Activated T-cell treated with anti-CD3 and anti-CD28 coated beads, Interleukin-2, amount 50 U/mL, for 4 hours (primary cell): ENCODE measurements at regions not wholly inside any gene's neighbourhood (a gene's known extent, or its start where the extent isn't known, plus 50 kb on each side); places are given as distances from the start of the nearest gene placed in this dataset.

Source experiments
- ATAC-seq, 2 donors: fragments of 200-7000 bp; cut with Tn5 transposase; one replicate each; pipeline ENCODE4 v1.10.0; 2021
- DNase-seq: peaks from one replicate; pipeline ENCODE4 v3.0.0-alpha.2; 2020
- H3K27me3 Mint-ChIP-seq: one replicate; pipeline ENCODE4 v1.8.0; 2021; ENCODE audit warnings: low read depth, mixed read lengths
- H3K36me3 Mint-ChIP-seq: one replicate; pipeline ENCODE4 v1.8.0; 2022; ENCODE audit warnings: mixed read lengths; ENCODE audit not compliant: insufficient read depth
- H3K4me1 Mint-ChIP-seq: one replicate; pipeline ENCODE4 v1.8.0; 2021; ENCODE audit warnings: low read depth, mixed read lengths
- H3K4me3 Mint-ChIP-seq: one replicate; pipeline ENCODE4 v1.8.0; 2021; ENCODE audit warnings: mild to moderate bottlenecking, moderate library complexity, mixed read lengths
- H3K9me3 Mint-ChIP-seq: one replicate; pipeline ENCODE4 v1.8.0; 2021; ENCODE audit warnings: mixed read lengths

DNA sequence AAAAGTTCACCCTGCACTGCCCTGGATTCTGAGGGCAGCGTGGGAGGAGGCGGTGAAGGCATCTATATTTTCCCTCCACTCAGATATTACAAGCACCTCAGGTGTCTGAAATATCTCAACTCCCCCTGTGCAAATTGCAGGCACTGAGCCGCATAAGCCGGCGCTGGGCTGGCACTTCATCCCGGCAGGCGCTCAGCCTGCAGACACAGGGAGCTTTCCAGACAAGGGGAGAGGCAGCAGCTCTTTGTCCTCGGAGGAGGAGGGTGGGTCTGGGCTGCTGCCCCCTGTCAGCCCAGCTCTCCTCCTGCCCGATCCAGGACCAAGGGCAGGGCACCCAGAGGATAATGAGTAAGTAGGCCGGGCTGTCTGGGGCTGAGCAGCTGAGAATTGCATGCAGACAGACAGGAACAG, 189.3 kb upstream of the MYT1L start:
- Mint-ChIP-seq H3K4me1 (no peaks in the 10 kb centered on the region), H3K36me3 (no peaks in the 10 kb centered on the region), H3K27me3 (peaks cover 6% of the 10 kb centered on the region), H3K4me3 (no peak overlapping the region), H3K9me3 (no peaks in the 10 kb centered on the region)
- DNase-seq (no peak), ATAC-seq (no peak)

- no peak for DNase-seq
- no peak for ATAC-seq
- Mint-ChIP-seq H3K4me1 (no peaks in the 10 kb centered on the region), H3K36me3 (no peaks in the 10 kb centered on the region), H3K4me3 (no peak overlapping the region), H3K9me3 (no peaks in the 10 kb centered on the region), H3K27me3 (peaks cover 6% of the 10 kb centered on the region)
Observed at GRCh38 chr2:2519381-2519780, 188.3 kb upstream of the MYT1L start.

DNA sequence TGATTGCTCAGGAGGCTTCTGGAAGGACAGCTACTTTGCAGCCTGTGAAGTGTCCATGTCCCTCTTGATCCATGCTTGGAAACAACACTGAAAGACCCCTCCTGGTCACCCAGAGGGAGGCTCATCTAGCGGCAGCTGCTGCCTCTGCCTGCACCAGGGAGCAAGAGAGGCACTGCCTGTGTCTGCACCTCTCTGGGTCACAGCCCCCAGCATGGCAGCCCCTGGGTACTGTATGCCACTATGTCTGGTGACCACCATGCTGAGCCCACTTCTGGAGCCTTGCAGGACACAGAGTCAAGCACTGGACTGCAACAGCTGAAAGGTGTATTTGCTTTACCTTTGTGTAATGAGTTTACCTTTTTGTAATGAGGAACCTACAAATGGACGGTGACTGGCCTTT, 186.3 kb upstream of the MYT1L start:
- H3K27me3 Mint-ChIP-seq = peaks cover 6% of the 10 kb centered on the region
- H3K4me3 Mint-ChIP-seq = no peak overlapping the region
- H3K36me3 Mint-ChIP-seq = no peaks in the 10 kb centered on the region
- DNase-seq = no peak
- H3K4me1 Mint-ChIP-seq = no peaks in the 10 kb centered on the region
- ATAC-seq = no peak
- H3K9me3 Mint-ChIP-seq = no peaks in the 10 kb centered on the region

GRCh38 chr2:2516386-2516785, 185.3 kb upstream of the MYT1L start:
- Mint-ChIP-seq H3K4me1 (no peaks in the 10 kb centered on the region), H3K4me3 (no peak overlapping the region), H3K9me3 (no peaks in the 10 kb centered on the region), H3K36me3 (no peaks in the 10 kb centered on the region), H3K27me3 (peaks cover 3% of the 10 kb centered on the region)
- ATAC-seq = no peak
- DNase-seq = no peak

DNA sequence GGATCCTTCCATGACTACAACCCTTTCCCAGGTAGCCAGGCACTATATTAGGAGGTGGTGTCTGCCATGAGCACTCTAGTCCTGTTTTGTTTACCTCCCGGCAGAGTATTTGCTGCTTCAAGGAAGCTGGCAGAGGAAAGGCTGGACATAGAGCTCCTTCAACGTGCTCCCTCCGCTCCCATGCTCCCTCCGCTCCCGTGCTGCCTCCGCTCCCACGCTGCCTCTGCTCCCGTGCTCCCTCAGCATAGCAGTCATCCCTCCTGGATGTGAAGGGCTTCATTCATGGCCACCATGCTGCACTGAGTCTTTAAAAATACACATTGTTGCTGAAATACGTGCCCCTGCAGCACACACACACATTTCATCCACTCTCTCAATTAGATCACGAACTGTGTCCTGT, 181.9 kb upstream of the MYT1L start:
- DNase-seq (no peak), ATAC-seq (no peak)
- peaks cover 6% of the 10 kb centered on the region for H3K27me3 Mint-ChIP-seq
- H3K36me3 Mint-ChIP-seq = no peaks in the 10 kb centered on the region
- no peak overlapping the region for H3K4me3 Mint-ChIP-seq
- peaks cover 3% of the 10 kb centered on the region for H3K9me3 Mint-ChIP-seq
- H3K4me1 Mint-ChIP-seq = no peaks in the 10 kb centered on the region

GRCh38 chr2:2507417-2507997, 176.4 kb upstream of the MYT1L start:
- ATAC-seq = no peak
- H3K4me3 Mint-ChIP-seq = no peak overlapping the region
- no peaks in the 10 kb centered on the region for H3K36me3 Mint-ChIP-seq
- no peaks in the 10 kb centered on the region for H3K4me1 Mint-ChIP-seq
- DNase-seq = no peak
- peaks cover 3% of the 10 kb centered on the region for H3K9me3 Mint-ChIP-seq
- H3K27me3 Mint-ChIP-seq = peaks cover 4% of the 10 kb centered on the region

- peaks cover 3% of the 10 kb centered on the region for H3K9me3 Mint-ChIP-seq
- DNase-seq = no peak
- H3K4me3 Mint-ChIP-seq = no peak overlapping the region
- no peak for ATAC-seq
- peaks cover 4% of the 10 kb centered on the region for H3K27me3 Mint-ChIP-seq
- no peaks in the 10 kb centered on the region for H3K36me3 Mint-ChIP-seq
- no peaks in the 10 kb centered on the region for H3K4me1 Mint-ChIP-seq
Observed at GRCh38 chr2:2506536-2506935, 175.5 kb upstream of the MYT1L start.

GRCh38 chr2:2505604-2506003, 174.5 kb upstream of the MYT1L start:
- ATAC-seq (no peak), DNase-seq (no peak)
- Mint-ChIP-seq H3K9me3 (peaks cover 3% of the 10 kb centered on the region), H3K36me3 (no peaks in the 10 kb centered on the region), H3K4me3 (no peak overlapping the region), H3K4me1 (no peaks in the 10 kb centered on the region), H3K27me3 (peaks cover 4% of the 10 kb centered on the region)

- Mint-ChIP-seq H3K27me3 (no peaks in the 10 kb centered on the region), H3K9me3 (peaks cover under 1% of the 10 kb centered on the region), H3K4me3 (no peak overlapping the region), H3K4me1 (no peaks in the 10 kb centered on the region), H3K36me3 (no peaks in the 10 kb centered on the region)
- no peak for ATAC-seq
- DNase-seq = no peak
Observed at GRCh38 chr2:2503864-2504418, 172.9 kb upstream of the MYT1L start.

DNA sequence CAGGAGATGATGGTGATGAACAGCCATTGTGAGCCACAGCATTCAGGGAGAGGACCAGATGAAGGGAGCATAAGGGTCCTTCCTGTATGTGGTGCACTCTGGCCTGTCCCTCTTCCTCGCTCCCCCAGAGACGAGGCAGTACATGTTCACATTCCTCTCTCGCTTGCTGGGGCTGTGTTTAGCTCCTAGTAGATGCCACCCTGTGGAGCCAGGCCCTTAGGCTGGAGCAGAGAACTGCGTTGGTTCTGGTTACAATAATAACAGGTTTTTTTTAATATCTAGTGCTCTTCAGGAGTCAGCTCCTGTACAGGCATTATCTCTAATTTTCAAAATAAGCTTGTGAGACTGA, 171.1 kb upstream of the MYT1L start:
- H3K9me3 Mint-ChIP-seq = peaks cover 4% of the 10 kb centered on the region
- no peaks in the 10 kb centered on the region for H3K27me3 Mint-ChIP-seq
- ATAC-seq (no peak), DNase-seq (no peak)
- H3K4me3 Mint-ChIP-seq = no peak overlapping the region
- no peaks in the 10 kb centered on the region for H3K4me1 Mint-ChIP-seq
- H3K36me3 Mint-ChIP-seq = no peaks in the 10 kb centered on the region

GRCh38 chr2:2501454-2502200, 170.6 kb upstream of the MYT1L start:
- no peaks in the 10 kb centered on the region for H3K4me1 Mint-ChIP-seq
- no peaks in the 10 kb centered on the region for H3K27me3 Mint-ChIP-seq
- H3K36me3 Mint-ChIP-seq = no peaks in the 10 kb centered on the region
- no peak overlapping the region for H3K4me3 Mint-ChIP-seq
- ATAC-seq = no peak
- no peak for DNase-seq
- peaks cover 4% of the 10 kb centered on the region for H3K9me3 Mint-ChIP-seq

DNA sequence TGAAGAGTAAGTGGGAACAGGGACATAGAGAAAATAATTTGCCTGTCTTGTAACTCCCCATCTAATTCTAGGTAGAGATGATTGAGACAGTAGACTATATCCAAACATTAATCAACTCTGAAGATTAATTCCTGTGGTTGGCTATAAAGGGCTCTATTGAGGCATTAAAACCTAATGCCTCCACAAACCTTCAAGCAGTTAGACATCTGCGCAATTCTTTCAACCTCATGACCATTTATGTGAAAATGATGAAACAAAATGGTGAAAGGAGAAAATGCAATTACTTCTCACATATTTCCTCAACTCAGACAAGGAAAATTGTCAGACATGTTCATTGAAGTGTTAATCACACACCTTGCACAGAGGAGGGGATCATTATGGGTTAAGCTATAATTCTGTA, 164.5 kb upstream of the MYT1L start:
- no peaks in the 10 kb centered on the region for H3K27me3 Mint-ChIP-seq
- DNase-seq (no peak), ATAC-seq (no peak)
- no peak overlapping the region for H3K4me3 Mint-ChIP-seq
- H3K36me3 Mint-ChIP-seq = no peaks in the 10 kb centered on the region
- no peaks in the 10 kb centered on the region for H3K4me1 Mint-ChIP-seq
- peaks cover 4% of the 10 kb centered on the region for H3K9me3 Mint-ChIP-seq

- Mint-ChIP-seq H3K4me1 (no peaks in the 10 kb centered on the region), H3K27me3 (no peaks in the 10 kb centered on the region), H3K36me3 (no peaks in the 10 kb centered on the region), H3K4me3 (no peak overlapping the region), H3K9me3 (no peaks in the 10 kb centered on the region)
- ATAC-seq (no peak), DNase-seq (no peak)
Observed at GRCh38 chr2:2493496-2493895, 162.4 kb upstream of the MYT1L start.

- Mint-ChIP-seq H3K36me3 (no peaks in the 10 kb centered on the region), H3K4me3 (no peak overlapping the region), H3K9me3 (no peaks in the 10 kb centered on the region), H3K27me3 (no peaks in the 10 kb centered on the region), H3K4me1 (no peaks in the 10 kb centered on the region)
- no peak for DNase-seq
- ATAC-seq = no peak
Observed at GRCh38 chr2:2492800-2493199, 161.7 kb upstream of the MYT1L start.

GRCh38 chr2:2491964-2492363, 160.9 kb upstream of the MYT1L start:
- Mint-ChIP-seq H3K9me3 (no peaks in the 10 kb centered on the region), H3K27me3 (no peaks in the 10 kb centered on the region), H3K4me1 (no peaks in the 10 kb centered on the region), H3K36me3 (no peaks in the 10 kb centered on the region), H3K4me3 (no peak overlapping the region)
- ATAC-seq = no peak
- no peak for DNase-seq
